GM21737 (cell line): ENCODE measurements at regions not wholly inside any gene's neighbourhood (a gene's known extent, or its start where the extent isn't known, plus 50 kb on each side); places are given as distances from the start of the nearest gene placed in this dataset.

Experiments used
- ATAC-seq: cut with Tn5 transposase; IDR thresholded peaks from one replicate; pipeline ENCODE4 v1.9.1; 2021; ENCODE audit warnings: mild to moderate bottlenecking, moderate library complexity; ENCODE audit not compliant: unreplicated experiment

DNA sequence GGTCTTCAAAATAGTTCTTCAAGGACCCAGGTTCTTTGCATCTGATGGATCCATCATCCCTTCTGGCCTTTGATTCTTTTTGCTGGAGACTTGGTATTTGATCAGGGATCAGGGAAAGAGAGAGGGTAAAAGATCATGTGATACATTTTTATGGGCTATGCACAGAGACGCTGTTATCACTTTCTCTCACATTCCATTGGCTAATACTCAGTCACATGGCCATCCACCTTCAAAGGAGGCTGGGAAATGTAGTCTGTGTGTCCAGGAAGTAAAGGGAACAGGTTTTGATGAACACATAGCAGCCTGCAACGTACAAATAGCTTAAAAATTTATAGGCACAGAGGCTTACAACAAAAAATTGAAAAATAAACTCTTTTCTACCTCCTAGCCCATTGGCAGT, 629.6 kb upstream of the FANCL start:
- ATAC-seq = no peak

DNA sequence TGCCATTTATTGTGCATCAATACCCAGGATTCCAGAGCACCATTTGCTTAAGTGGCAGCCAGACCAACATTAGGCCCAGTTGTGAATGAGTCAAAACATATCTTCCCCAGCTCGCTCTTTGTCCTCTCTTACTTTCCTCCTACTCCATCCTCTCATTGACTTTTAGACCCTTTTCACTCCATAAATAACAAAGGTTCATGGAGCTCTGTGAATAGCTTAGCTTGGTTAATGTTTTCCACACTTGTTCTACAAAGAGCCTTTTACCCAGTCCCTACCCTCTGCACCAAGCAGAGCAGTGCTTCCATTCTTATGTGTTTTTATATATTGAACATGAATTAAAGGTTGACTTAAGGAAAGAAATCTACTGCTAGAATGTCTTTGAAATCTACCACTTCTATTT, 625.8 kb upstream of the FANCL start:
- ATAC-seq = no peak

DNA sequence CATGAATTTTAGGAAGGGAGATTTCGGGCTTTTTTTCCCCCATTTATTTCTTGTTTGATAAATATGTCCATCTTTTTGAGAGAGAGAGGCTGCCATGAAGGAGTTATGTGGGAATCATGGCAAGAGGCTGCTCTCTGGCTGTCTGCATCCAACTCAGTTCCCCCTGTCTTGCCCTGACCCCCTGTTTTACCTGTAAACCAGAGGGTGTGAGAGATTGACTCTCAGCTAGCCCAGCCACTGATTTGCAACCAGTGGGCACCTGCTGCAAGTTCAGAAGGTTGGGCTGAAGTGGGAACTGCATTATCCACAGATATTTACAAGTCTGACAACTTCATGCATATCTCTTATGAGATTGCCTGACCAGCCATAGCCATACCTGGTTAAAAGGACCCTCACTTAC, 625.4 kb upstream of the FANCL start:
- no peak for ATAC-seq

DNA sequence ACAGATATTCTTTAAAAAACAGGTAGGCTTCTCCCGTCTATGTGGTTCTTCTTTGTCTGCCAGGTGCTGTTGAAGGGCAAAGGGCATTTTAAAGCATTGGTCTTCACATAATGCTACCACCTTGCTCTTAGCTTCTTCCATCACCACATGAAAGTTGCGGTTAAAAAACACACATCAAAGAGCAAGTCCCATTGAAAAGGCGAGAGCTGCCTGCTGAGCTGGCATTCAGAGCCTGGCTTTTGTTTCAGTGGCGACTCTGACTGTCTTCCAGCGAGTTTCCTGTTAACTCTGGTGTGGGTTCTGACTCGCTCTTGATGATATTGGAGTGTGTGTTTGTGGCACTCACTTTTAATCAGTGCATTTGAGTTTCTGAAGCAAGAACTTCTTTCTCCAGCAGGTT, 624.9 kb upstream of the FANCL start:
- no peak for ATAC-seq

DNA sequence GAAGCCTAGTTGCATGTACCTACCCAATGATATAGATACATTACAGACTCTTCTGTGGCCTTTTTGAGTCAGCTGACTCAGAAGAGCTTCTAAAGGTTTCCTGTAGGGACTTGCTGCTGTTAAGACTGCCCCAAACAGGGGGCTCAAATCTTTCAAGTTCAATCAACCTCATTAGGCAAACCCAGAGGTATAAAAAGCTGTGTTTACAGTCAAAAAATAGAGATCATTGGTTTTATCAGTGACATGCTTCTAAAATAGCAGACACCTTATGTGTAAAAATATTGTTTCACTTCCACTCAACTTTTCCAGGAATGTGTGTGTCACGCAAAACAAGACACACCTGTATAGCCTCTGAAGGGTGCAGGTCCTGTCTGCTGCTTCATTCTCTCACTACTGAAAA, 624.3 kb upstream of the FANCL start:
- no peak for ATAC-seq

DNA sequence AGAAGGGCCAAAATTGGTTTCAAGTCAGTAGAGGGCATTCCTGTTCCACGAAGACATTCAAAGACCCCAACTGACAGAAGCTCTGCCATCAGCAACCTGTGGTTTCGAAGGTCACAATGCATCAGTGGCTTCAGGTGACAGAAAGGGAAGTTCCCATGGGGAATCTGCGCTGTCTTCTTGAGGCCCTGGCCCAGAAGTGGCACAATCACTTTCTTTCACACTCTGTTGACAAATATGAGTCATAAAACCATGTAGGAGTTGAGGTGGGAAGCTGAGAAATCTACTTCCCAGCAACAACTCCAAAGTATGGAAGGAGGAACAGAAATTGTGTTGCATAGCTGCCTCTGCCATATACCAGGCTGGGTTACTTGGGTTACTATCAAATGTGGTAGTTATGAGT, 621.1 kb upstream of the FANCL start:
- ATAC-seq = no peak

DNA sequence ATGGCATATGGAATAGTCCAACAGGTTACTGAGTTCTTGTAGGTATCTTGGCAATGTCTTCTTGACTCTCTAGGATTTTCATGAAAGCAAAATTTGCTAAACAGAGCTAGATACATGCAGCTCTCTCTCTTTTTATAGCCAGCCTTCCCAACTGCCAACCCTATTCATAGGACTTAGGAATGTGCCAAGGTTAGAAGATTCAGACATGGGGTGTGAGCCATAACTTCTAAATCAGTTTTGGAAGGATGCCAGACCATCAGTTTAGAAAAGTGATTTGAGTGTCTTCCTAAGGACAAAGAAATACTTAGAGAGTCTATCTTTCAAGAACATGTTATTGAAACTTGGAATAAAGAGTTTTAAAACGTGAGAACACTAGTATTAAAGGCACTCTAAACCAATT, 619.5 kb upstream of the FANCL start:
- no peak for ATAC-seq

DNA sequence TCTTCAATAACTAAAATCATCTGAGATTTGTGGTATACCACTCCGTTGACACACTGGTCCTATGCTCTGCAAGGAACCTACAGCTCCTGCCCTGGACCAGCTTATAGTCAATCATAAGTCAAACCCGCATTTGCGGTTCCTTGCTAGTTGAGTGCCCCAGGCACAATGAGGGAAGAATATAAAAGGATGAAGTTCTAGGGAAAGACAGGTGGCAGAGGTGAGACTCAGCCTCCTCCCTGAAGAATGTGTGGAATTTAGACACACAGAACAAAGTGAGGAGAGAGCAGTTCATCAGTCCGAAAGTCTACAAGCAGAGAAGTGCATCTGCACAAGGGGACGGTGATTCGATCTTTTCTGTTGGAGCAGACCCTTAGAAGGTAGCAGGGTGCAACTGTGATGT, 615.0 kb upstream of the FANCL start:
- no peak for ATAC-seq

DNA sequence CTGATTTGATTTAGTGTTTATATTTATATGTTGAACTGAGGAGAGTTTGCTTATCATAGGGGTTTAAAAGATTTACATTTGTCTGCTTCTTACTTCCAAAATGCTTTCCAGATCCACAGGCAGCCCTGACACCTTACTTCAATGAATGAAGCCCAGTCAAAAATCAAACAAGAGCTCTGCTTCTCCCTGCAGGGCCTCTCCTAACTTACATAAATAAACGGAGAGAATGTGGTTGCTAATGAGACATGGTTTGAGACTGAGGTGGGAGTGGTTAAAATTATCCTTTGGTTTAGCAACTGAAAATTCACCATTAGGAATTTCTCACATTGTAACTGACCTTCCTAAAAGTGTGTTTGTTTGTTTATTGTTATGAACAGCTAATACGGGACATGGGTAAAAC, 612.3 kb upstream of the FANCL start:
- ATAC-seq = no peak

DNA sequence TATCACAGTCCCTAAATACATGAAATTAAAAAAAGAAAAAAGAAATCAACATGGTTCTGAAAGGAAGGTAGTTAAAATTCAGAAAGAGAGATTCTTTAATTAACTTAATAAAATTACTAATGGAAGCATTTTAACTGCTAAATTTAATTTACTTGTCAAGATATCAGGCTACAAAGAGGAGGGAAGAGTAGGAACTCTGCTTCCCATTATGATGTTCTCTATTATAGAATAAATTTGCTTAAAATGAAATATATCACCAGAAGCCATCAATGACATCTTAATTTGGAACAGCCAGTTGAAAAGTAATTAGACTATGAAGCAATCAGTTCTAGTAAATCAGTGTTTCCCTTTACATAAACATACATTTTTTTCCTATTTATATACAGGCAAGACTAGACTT, 611.8 kb upstream of the FANCL start:
- no peak for ATAC-seq

DNA sequence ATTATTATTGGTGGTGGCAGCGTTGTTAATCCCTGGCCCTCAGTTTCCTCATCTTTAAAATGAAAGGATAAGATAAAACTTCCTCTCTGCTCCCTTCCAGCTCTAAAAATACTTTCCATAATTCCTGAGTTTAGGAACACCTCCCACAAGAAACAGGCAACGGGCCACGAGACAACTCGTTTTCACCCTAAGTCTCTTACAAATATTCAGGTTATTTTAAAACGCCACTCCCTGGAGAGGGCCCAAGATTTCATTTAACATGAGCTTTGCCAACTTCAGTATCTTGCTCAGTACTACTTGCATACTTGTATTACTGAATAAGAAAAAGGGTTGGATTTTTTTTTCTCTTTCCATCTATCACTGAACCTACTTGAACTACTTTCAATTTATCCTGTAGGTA, 611.1 kb upstream of the FANCL start:
- no peak for ATAC-seq

DNA sequence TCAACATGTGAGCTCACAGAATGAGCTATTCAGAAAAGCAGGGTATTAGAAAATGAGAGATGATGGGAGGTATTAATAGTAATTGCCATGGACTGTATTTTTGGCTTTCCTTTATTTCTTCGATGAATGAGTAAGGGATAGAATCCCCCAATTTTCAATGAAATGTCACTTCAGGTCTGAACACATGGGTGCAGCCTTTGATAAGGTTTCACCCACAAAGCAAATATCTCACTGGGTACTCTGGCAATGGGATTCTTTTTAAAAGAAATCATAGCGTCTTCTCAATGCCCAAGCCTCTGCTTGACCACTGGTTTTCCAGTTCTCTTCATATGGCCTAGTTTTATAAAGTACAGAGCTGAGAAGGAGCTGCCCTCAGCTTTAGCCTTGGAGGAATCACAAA, 610.5 kb upstream of the FANCL start:
- no peak for ATAC-seq

DNA sequence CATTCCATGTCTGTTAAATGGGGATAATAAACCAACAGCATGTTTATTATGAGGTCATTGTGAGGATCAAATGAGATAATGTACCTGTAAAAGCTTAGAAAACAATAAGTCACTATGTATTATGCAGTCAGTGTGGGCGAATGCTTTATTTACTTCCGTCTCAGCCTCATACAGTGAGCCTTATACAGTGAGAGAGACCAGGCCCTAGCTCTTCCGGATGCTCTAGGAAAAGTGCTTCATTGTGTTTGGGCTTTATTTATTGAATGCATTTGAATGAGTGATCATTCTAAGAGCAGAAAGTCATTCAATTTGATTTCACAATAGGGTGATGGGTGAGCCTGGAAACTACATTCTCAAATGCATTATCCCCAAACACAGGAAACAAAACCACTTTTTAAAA, 603.9 kb upstream of the FANCL start:
- no peak for ATAC-seq

DNA sequence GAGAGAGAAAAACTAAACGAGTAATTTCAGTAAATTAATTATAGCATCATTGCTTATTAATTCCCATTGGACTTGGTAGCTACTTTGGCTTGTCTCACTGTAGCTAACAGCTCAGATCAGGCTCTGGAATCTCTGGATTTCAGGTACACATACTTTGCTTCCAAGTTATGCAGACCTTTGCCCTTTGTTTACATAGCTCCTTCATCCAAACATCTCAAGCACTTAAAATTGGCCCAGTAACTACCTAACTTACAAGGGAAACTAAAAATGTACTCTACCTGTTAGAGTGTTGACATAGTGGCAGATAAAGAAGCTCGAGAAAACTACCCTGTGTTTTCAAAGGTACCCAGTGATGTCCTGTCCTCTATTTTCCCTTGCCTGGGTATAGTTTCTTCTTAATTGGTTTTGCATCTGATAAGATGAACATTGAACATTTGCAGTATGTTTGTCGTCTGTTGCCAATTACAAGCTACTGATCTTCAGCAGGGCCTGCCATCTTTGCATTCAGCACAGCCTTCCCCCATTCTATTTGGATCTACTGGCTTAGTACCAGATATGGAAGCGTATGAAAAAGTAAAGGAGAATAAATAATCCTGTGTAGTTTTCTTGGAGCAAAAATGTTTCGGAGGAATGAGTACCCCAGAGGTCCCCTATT, 601.5 kb upstream of the FANCL start:
- no peak for ATAC-seq

DNA sequence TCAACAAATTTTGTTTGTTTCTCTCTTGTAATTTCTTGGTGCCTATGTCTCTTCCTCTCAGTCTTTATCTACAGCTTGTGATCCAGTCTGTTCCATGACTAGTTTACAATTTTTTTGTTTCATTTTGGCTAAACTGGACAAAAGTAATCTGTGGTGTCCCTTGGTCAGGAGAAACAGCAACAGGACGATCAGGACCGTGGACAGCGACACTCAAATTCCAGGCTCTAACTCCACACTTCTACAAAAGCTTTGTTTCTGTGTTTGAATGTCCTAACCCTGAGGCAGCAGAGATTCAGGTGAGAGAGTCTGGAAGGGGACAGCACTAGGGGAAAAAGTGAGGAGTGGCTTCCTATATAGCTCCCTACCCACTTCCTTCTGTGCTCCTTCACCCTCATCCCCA, 593.3 kb upstream of the FANCL start:
- no peak for ATAC-seq

DNA sequence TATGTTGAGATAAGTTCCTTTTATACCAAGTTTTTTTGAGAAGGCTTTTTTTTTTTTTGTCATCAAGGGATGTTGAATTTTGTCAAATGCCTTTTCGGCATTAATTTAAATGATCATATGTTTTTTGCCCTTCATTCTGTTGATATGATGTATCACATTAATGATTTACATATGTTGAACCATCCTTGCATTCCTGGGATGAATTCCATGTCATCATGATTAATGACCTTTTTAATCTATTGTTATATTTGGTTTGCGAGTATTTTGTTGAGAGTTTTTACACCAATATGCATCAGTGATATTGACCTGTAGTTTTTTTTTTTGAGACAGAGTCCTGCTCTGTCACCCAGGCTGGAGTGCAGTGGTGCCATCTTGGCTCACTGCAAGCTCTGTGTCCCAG, 585.7 kb upstream of the FANCL start:
- ATAC-seq = no peak

DNA sequence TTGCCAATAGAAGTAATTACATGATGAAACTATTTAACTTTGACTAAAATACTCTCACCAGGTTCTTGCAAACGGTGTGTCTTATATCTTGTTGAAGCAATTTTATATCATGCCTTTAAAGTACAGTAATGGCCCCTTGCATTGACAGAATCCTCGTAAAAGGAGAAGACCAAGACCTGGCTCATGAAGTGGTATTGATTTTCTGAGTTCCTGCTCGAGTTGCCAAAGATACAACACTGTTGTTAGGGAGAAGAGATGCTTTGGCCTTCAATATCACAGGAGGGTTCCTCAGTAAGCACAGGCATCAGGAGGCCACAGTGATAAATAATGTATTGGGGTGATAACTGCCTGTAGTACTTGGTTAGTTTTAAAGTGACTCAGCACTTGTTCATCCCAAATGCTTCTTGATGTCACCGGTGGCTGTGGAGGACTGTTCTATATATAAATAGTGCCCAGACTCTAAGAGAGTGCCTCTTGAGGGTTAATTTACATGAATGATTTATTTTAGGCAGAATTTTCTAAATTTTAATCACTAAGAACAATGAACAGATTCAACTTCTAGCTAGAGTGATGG, 571.7 kb upstream of the FANCL start:
- ATAC-seq = no peak

DNA sequence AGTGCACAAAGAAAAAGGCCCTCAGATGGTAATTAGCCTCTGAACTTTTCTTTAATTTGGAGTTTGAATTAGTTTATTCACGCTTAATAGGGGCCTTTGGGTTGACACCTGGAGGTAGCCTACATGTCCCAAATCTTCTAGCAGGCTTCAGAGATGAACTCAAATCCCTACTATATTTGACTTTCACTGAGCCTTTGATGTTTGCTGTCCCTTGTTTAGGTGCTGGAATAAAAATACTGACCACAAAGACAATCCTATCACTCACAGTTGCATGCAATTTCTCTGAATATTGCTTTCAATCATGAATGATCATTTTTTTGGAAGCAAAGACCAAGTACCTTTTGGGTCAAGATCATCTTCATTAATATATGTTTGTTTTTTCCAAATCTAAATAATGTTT, 564.0 kb upstream of the FANCL start:
- no peak for ATAC-seq

DNA sequence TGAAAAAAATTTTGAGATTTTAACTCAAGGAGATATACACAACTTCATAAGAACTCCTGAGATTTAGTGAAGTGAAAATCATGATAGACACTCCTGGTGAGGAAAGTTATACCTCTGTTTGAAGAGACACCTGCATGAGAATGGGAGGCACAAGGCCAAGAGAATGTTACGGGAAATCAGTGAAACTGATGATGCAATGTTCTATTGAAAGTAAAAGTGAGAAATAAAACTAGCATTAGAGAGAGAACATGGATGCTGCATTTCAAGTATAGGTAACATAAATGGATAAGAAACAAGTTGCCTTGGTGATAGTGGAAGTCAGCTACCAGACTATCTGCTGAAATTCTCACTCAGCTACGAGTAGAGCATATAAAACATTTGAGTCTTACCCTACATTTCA, 562.1 kb upstream of the FANCL start:
- no peak for ATAC-seq

DNA sequence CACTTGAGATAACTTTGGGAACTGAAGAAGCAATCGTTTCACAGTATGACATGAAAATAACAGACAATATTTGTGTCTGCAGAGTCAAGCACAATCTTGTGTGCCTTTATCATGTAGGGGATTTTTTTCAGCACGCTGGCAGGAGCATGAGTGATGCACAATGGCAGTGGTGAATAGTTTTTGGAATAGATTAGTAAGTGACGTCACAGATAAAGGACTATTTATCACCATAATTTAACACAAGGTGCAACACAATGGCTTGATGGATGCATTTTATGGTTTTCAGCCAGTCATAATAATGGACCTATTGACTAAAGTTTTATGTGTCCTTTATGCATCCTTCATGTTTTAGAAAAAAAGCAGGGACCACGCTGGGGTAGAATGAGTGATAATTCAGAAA, 559.8 kb upstream of the FANCL start:
- ATAC-seq = no peak

DNA sequence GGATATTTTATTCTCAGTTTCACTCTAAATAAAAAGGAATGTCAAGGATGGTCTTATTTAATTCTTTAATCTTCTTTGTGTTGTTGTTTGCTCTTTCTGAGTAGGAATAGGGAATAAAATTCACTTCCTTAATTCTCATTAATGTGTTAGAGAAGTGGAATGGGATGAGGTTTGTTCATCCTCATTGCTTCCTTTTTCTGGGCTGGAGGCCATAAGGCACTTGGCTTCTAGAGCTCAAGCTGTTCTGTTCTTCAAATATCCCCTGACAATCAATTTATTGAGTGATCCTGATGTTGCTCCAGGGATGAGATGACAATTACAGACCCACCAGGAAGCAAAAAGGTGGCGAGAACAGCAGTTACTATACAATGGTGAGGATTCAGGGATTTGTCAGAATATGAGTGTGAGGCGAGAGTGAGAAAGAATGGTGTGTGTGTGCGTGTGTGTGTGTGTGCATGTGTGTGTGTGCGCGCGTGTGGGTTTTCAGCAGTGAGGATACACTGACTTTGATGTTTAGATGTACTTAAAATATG, 557.6 kb upstream of the FANCL start:
- ATAC-seq = no peak

DNA sequence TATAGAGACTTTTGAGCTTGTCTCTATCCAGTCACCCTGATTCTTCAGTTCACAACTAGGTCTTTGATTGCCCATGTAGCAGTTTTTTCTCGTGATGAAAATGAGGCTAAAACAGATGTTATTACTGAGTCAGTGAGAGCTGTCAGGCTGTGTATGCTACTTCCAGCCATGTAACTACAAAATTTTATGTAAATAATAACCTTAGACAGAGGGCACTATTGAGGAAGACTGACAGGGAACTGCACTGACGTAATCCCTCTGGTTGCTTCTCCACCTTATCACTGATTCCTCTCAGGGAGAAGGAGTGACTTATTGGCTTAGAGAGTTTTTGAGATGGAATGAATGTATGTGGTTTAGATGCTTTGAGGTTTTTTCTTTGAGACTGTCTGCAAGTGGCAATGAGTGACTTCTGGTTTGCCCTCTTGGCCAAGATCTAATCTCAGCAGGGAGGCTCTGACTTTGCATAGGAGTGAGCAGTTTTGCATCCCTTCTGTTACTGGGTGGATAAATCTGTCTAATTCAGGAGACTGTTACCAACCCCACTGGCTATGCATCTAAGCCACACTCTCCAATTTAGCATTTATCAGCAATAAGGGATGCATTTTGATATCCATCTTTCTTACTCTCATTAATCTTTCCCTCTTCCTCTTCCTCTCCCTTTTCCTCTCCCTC, 555.2 kb upstream of the FANCL start:
- no peak for ATAC-seq

DNA sequence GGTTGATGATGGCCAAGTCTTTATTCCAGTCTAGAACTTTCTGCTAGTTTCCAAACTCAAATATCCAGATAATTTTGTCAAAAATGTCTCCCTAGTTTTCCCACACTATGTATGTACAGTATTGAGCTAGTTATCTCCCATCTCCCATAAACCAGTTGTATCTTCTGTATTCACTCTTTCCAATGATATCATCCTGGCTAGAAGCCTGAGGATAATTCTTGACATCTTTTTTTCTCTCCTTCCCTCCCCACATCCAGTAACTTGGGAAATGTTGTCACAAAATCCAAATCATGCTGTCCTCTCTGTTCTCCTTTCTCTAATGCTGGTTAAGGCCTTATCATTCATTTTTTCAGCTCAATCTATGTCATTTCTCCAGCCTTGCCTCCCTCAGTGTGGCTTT, 553.8 kb upstream of the FANCL start:
- ATAC-seq = no peak
